Prostate gland (tissue), 1 donor: ENCODE measurements at regions not wholly inside any gene's neighbourhood (a gene's known extent, or its start where the extent isn't known, plus 50 kb on each side); places are given as distances from the start of the nearest gene placed in this dataset.

Source experiments
- POLR2A ChIP-seq: fragments of 450-650 bp; IDR thresholded peaks from one replicate; pipeline ENCODE4 v1.6.1; 2016; ENCODE audit warnings: antibody characterized with exemption, mild to moderate bottlenecking
- POLR2AphosphoS5 ChIP-seq: sonication (generic); formaldehyde crosslinking; IDR thresholded peaks from one replicate; pipeline ENCODE4 v1.6.1; 2017; ENCODE audit warnings: antibody characterized with exemption

DNA sequence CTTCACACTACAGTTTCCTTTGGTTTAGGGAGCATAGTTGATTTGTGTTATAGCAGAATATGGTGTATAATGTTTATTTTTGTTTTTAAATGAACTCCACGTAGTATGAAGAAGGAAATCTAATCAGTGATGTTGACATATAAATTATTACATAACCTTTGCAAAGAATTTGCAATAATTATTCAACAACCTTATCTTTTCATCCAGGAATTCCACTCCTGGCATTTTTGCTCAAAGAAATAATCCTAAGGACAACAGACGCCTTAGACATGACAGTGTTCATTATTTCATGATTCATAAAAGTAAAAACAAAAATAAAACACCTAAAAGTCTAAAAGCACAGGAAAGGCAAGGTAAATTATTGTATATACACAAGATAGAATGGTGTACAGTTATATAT, 229.2 kb downstream of the EPM2A start:
- TF ChIP-seq POLR2A (no peak), POLR2AphosphoS5 (no peak)
